Peyer's patch (tissue), 4 donors: ENCODE measurements at regions not wholly inside any gene's neighbourhood (a gene's known extent, or its start where the extent isn't known, plus 50 kb on each side); places are given as distances from the start of the nearest gene placed in this dataset.
"Not testable (repeated sequence)": the region's sequence is repeated elsewhere in the genome, so short reads cannot be mapped to it uniquely, and the experiment has no call there.

Source experiments
- DNase-seq, 3 donors: peaks; one replicate each; pipeline ENCODE4 v3.0.0-alpha.2; 2017 to 2019
- H3K27ac ChIP-seq, 4 donors: fragments of 200-600 bp; sonication (generic); one replicate each; pipeline ENCODE4 v1.5.1; 2016 to 2019
- H3K27me3 ChIP-seq, 2 donors: fragments of 200-600 bp; sonication (generic); one replicate each; pipeline ENCODE4 v1.5.1; 2019
- H3K36me3 ChIP-seq, 3 donors: fragments of 200-600 bp; sonication (generic); one replicate each; pipeline ENCODE4 v1.5.1; 2016 to 2019
- H3K4me1 ChIP-seq, 4 donors: fragments of 200-600 bp; sonication (generic); one replicate each; pipeline ENCODE4 v1.5.1; 2016 to 2019
- H3K4me3 ChIP-seq, 4 donors: fragments of 200-600 bp; sonication (generic); 1 replicate in 3 of 4; 2 replicates in 1 of 4; pipeline ENCODE4 v1.5.1; 2016 to 2019; ENCODE audit warnings: mild to moderate bottlenecking in 1 of 4
- H3K9me3 ChIP-seq, 4 donors: fragments of 200-600 bp; sonication (generic); one replicate each; pipeline ENCODE4 v1.5.1; 2016 to 2019; ENCODE audit warnings: mild to moderate bottlenecking in 1 of 4
- POLR2A ChIP-seq, 2 donors: fragments of 450-650 bp; IDR thresholded peaks; one replicate each; pipeline ENCODE4 v1.5.1; 2017; ENCODE audit warnings: antibody characterized with exemption in 2 of 2, mild to moderate bottlenecking in 2 of 2, moderate library complexity in 2 of 2
- TF ChIP-seq, protein P1 (sequence below), 6 experiments: fragments of 450-650 bp in 4 of 6; fragments of 200-600 bp in 2 of 6; sonication (generic) in 1 of 6; IDR thresholded peaks; one replicate each; pipeline ENCODE4 v1.5.1; 2017 to 2019; ENCODE audit warnings: antibody characterized with exemption in 6 of 6, mild to moderate bottlenecking in 3 of 6, moderate library complexity in 1 of 6

DNA sequence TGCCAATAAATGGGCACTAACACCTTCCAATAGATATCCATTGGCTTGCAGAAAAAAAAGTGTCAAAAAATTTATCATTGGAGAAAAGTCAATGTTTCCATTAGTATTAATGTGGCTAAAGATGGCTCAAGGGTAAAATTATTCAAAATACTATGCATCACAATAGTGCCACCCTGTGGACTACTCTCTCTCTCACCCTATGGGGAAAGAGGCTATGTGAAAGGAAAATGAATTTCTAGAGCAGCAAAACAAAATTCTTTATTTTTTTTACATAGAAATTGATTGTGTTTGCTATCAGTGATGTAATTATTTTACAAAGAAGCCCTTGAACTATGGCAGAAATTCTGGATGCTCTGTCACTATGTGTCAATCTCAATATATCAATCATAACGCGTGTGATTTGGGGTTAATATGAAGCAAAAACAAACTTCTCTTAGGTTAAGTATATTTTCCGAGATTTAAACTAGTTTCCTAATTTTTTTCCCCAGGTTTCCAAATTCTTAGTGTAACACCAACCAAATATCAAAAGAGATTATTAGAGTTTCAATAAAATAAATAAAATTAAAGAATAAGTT lies 193.9 kb downstream of the USP22 start:
- not testable (repeated sequence) for H3K27ac ChIP-seq, H3K36me3 ChIP-seq, H3K4me3 ChIP-seq, H3K4me1 ChIP-seq, H3K9me3 ChIP-seq, H3K27me3 ChIP-seq, DNase-seq
- TF ChIP-seq, protein P1, sequence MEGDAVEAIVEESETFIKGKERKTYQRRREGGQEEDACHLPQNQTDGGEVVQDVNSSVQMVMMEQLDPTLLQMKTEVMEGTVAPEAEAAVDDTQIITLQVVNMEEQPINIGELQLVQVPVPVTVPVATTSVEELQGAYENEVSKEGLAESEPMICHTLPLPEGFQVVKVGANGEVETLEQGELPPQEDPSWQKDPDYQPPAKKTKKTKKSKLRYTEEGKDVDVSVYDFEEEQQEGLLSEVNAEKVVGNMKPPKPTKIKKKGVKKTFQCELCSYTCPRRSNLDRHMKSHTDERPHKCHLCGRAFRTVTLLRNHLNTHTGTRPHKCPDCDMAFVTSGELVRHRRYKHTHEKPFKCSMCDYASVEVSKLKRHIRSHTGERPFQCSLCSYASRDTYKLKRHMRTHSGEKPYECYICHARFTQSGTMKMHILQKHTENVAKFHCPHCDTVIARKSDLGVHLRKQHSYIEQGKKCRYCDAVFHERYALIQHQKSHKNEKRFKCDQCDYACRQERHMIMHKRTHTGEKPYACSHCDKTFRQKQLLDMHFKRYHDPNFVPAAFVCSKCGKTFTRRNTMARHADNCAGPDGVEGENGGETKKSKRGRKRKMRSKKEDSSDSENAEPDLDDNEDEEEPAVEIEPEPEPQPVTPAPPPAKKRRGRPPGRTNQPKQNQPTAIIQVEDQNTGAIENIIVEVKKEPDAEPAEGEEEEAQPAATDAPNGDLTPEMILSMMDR (IDR thresholded peaks at IDR 0.05), result peak in 4 of 6 experiments; percentile 35 to 46 (median 38)

DNA sequence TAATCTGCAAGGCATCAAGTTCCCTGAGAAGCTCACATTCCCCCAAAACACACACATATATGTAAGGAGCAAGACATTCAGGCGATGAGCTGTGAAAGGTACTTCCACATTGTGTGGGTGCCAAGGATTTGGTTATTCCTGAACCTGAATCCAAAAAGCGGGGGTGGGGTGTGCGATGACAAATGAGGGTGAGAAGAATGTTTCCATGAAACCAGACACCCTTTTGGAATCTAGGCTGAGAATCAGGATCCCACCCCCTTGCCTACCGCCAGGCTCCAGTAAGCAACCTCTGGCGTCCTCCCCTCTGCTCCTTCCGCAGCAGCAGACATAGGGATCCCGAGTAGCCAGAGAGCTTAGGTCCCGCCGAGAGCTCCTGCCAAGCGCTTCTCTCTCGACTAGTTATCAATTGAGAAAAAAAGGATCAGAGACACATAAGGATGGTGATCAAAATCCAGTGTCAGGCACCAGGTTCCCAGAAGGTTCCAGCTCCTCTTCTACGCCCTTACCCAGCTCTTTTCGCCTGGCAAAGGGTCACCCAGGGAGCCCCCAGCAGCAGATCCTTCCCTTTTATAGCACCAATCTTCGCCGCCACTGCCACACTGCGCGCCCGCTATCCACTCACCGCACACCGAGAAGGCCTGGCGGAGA lies 191.1 kb downstream of the USP22 start:
- H3K4me3 ChIP-seq, result peak overlapping the region in 1 of 4 donors; percentile 24
- not testable (repeated sequence) for H3K27me3 ChIP-seq, H3K36me3 ChIP-seq, H3K4me1 ChIP-seq, DNase-seq, H3K9me3 ChIP-seq, H3K27ac ChIP-seq

DNA sequence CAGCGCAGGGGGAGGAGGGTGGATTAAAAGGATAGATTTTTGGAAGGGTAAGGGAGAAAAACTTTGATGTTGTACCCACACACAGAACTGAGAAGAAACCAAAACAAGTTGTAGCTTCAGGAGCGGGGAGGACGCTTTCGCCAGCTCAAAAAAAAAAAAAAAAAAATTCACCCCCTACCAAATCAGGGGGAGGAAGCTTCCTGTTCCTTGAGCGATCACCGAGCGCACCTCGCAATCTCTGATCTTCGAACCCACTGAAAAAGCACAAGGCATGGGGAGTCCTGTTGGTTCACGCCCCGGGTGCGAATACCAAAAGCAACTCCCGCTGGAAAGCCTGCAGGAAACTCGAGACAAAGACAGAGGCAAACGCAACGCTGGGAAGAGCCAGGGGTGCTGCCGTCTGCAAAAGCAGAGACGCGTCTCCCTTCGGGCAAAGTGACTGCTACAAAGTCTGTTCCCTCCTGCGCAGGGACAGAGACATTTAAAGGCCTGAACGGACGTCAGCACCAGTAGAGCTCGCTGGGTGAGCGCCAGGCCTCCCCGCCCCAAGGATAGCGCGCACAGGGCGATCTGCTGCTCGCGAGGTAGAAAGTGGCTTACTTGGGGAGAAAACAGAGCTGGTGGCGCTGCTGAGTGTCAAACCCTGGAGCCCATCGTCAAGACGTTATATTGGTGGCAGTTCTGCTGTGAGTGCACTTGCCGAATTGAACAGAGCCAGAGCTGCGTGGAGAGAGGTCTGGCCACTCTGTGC lies 190.4 kb downstream of the USP22 start:
- peak in 1 of 3 donors; percentile 46 for DNase-seq
- H3K4me1 ChIP-seq, result no peaks in the 10 kb centered on the region
- H3K36me3 ChIP-seq, result no peaks in the 10 kb centered on the region
- no peaks in the 10 kb centered on the region for H3K27me3 ChIP-seq
- TF ChIP-seq, protein P1 (IDR thresholded peaks at IDR 0.05), result no peak
- no peak for TF ChIP-seq POLR2A (IDR thresholded peaks at IDR 0.05)
- H3K27ac ChIP-seq, result no peak overlapping the region
- H3K4me3 ChIP-seq, result peak overlapping the region in 2 of 4 donors; percentile 3 to 24
- H3K9me3 ChIP-seq, result no peaks in the 10 kb centered on the region

DNA sequence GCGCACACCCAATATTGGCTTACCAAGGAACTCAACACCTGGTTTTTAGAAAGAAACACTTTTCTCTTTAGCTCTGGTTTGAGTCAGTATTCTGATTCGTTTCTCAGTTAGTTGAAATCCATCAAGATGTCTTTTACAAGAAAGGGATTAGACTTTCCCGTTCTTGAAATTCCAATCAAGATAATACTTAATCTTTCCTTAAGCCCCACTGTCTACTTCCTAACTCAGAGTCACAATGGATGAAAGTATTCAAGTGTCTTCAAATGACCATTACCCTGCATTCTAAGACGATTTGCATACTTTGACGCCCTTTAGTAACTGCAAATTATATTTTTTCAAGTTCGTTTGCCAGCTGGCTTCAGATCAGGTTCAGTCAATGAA lies 189.8 kb downstream of the USP22 start:
- TF ChIP-seq, protein P1 (IDR thresholded peaks at IDR 0.05), result no peak
- no peak for TF ChIP-seq POLR2A (IDR thresholded peaks at IDR 0.05)
- H3K4me1 ChIP-seq, result no peaks in the 10 kb centered on the region

DNA sequence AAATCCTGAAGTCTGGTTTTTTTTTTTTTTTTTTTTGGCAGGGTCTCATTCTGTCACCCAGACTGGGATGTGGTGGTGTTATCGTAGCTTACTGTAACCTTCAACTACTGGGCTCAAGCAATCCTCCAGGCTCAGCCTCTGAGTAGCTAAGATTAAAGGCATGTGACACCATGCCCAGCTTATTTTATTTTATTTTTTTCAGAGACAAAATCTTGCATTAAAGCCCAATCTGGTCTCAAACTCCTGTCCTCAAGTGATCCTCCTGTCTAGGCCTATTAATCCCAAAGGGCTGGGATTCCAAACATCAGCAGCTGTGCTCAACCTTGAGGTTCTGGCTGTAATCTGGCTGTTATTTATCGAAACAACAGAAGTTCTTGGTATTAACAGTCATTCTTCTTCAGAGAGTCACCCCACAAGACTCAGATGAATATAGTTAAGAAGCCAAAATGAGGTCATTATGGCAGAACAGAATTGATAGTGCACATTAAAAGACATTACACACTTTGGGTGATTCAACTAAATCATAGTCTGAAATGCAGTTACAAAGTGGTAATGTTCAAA lies 186.8 kb downstream of the USP22 start:
- not testable (repeated sequence) for H3K36me3 ChIP-seq, H3K27me3 ChIP-seq, H3K4me1 ChIP-seq, DNase-seq, H3K4me3 ChIP-seq, H3K9me3 ChIP-seq, H3K27ac ChIP-seq

More for the DNA sequence above, 189.8 kb downstream of the USP22 start:
- DNase-seq, result no peak
- Histone ChIP-seq H3K27ac (no peak overlapping the region), H3K9me3 (no peaks in the 10 kb centered on the region), H3K4me3 (peak overlapping the region in 1 of 4 donors; percentile 24), H3K36me3 (no peaks in the 10 kb centered on the region), H3K27me3 (no peaks in the 10 kb centered on the region)

DNA sequence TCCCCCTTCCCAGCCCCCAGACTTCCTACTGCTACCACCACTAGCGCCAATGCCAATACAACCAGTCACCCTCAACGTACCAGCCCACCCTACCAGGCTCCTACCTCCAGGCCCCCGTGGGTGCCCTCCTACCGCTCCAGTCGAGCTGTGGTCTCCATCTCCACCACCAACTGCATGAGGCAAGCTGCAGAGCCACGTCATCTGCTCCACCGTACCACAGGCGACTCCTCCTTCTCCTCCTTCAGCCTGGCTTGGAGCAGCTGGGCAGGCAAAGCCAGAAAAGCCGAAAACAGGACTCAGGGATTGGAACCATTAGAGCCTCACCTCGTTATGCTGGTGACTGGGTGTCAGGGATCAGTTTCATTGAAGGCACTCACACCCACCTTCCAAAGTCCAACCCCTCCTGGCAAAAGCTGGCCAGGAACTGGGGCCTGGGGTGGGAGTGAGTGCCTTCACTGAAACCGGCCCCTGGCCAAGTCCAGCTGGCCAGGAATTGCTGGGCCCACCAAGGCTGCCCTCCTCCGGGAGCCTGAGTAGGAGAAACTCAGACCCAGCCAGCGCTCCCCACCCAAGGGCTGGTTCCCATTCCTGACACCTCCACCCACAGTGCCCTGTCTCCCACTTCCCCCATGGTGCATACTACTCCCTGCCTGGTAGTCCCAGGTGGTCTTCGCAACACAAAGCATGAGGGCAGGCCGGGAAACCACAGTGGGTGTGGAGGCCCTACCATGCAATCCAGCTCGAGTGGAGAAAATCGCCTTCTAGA lies 176.2 kb downstream of the USP22 start:
- H3K4me1 ChIP-seq, H3K9me3 ChIP-seq, DNase-seq: not testable (repeated sequence)

DNA sequence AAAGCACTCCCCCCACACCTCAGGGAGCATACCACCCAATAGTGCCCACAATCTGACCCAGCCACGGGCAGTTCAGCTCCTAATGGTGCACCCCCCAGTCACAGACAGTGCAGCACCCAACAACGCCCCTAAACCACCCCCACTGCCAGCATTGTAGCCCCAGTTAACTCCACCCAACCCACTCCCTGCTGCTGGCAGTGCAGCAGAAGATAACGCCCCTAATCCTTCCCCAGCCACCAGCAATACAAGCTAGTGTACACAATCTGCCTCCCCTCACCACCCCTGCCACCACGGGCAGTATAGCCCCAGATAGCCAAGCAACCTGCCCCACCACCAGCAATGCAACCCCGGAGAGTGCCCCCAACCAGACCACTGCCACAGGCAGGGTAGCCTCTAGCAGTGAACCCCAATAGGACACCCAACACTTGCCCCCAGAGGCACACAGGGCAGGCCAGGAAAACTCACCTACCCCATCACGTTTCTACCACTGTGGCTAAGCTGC lies 175.3 kb downstream of the USP22 start:
- H3K9me3 ChIP-seq, H3K4me1 ChIP-seq, H3K27me3 ChIP-seq, DNase-seq, H3K27ac ChIP-seq, H3K4me3 ChIP-seq, H3K36me3 ChIP-seq: not testable (repeated sequence)

More for the DNA sequence above, 176.2 kb downstream of the USP22 start:
- not testable (repeated sequence) for H3K36me3 ChIP-seq, H3K27ac ChIP-seq, H3K4me3 ChIP-seq, H3K27me3 ChIP-seq

DNA sequence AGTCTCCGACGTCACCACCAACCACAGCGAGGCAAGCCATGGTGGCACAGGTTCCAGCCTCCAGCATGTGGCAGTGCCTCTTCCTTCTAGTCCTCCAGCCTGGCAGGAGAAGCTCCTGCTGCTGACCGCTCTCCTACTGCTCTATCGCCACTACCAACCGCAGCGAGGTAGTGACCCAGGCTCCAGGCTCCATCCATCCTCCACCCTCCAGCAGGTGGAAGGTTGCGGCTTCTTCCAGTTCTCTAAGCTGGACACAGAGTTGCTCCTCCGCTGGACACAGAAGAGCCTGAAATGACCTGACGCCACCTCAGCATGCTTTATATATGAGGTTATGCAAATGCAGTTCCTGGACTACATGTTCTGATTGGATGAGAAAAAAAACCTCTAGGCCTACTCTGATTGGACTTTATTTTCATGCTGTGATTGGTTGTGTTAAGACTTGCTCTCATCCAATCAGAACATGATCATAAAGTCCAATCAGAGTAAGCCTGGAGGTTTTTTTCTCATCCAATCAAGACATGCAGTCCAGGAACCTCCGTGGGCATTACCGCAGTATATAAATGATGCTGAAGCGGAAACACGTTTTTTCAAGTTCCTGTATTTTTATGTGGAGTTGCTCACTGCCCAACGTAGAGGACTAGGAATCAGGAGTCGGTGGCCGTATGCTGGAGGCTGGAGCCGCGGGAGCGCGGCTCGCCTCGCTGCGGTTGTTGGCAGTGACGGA lies 174.7 kb downstream of the USP22 start:
- H3K4me1 ChIP-seq, H3K9me3 ChIP-seq, H3K27me3 ChIP-seq, H3K4me3 ChIP-seq, H3K27ac ChIP-seq, H3K36me3 ChIP-seq, DNase-seq: not testable (repeated sequence)

DNA sequence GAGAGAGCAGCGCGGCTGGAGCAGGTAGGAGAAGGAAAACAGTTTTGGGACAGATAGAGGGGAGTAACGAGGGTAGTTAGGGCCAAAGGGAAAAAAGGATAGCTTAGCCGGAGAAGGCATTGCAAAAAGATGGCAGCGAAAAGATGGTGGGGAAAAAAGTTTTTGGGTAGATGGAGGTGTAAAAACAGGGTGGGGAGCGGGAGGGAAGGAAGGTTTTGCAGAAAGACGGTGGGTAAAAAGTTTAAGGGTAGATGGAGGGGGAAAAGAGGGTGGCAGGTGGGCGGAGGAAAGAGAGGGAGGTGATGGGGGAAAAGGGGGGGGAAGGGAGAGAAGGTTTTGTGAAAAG lies 174.2 kb downstream of the USP22 start:
- not testable (repeated sequence) for DNase-seq

DNA sequence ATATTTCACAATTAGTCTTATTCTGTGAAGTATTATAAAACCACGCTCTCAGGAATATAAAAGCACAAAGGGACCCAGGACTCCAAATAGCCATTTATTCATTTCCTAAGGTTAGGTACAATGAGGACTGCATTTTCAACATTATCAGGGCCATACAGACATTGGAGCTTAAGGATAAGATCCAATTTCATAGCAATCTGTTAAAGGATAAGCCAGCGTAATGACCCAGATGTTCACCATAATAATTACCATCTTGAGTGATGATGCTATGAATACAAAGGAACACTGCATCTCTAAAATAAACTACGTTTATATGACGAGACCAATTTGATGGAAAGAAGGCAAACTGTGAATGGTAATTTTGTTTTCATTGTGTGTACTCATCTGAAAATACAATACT lies 169.6 kb downstream of the USP22 start:
- H3K4me1 ChIP-seq, H3K36me3 ChIP-seq, H3K4me3 ChIP-seq, DNase-seq, H3K27ac ChIP-seq, H3K9me3 ChIP-seq, H3K27me3 ChIP-seq: not testable (repeated sequence)

More for the DNA sequence above, 174.2 kb downstream of the USP22 start:
- H3K9me3 ChIP-seq, H3K36me3 ChIP-seq, H3K4me1 ChIP-seq, H3K27me3 ChIP-seq, H3K4me3 ChIP-seq, H3K27ac ChIP-seq: not testable (repeated sequence)
